Testis (tissue), 2 donors: ENCODE measurements at regions not wholly inside any gene's neighbourhood (a gene's known extent, or its start where the extent isn't known, plus 50 kb on each side); places are given as distances from the start of the nearest gene placed in this dataset.

ENCODE experiments used
- CTCF ChIP-seq, 3 experiments: fragments of 450-650 bp in 2 of 3; fragments of 200-600 bp in 1 of 3; sonication (generic) in 1 of 3; IDR thresholded peaks; one replicate each; pipeline ENCODE4 v1.5.1; 2016 to 2019; ENCODE audit warnings: antibody characterized with exemption in 3 of 3, mild to moderate bottlenecking in 2 of 3, moderate library complexity in 1 of 3
- POLR2A ChIP-seq: fragments of 450-650 bp; IDR thresholded peaks from one replicate; pipeline ENCODE4 v1.6.1; 2017; ENCODE audit warnings: antibody characterized with exemption, mild to moderate bottlenecking, moderate library complexity

DNA sequence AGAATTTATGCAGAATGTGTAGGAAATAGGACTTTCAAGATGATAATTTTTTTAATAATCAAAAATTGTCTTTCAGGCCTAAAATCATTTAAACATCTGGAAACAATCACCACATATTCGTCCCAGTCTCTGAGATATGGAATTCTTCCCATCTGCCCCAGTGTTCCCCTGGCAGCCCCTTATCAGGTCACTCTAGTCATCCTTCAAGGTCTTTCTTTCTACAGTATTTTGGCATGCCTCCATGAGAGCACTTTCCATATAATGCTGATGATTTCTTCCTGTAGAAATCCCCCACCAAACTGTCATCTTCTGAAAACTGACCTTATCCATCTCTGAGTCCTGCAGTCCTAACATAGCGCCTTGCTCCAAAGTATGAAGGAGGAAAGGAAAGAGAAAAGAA is 422.1 kb downstream of the RPS29 start:
- TF ChIP-seq CTCF (IDR thresholded peaks at IDR 0.05) (no peak), POLR2A (no peak)
